WTC11 (cell line): ENCODE measurements at regions not wholly inside any gene's neighbourhood (a gene's known extent, or its start where the extent isn't known, plus 50 kb on each side); places are given as distances from the start of the nearest gene placed in this dataset.

Source experiments
- ATAC-seq: fragments of 200-7000 bp; cut with Tn5 transposase; 2 replicates; pipeline ENCODE4 v1.10.0; 2021; ENCODE audit warnings: mild to moderate bottlenecking, moderate library complexity
- CTCF ChIA-PET: fragments of 300-600 bp; sonication (Branson Sonifier 250); formaldehyde crosslinking; loops from one replicate; lab custom pipeline; 2021; ENCODE audit warnings: antibody characterized with exemption; lab: Charles Lee
- POLR2A ChIA-PET: fragments of 350-600 bp; sonication (Branson Sonifier 250); formaldehyde crosslinking; loops from one replicate; lab custom pipeline; 2021; ENCODE audit warnings: antibody characterized with exemption; lab: Charles Lee
- DNase-seq: peaks from one replicate; pipeline ENCODE4 v3.0.0; 2021; ENCODE audit warnings: low spot score
- H3K27ac Mint-ChIP-seq: 2 replicates; pipeline ENCODE4 v1.8.0; 2021; ENCODE audit warnings: mixed read lengths
- H3K27me3 Mint-ChIP-seq: 2 replicates; pipeline ENCODE4 v1.8.0; 2021; ENCODE audit warnings: low read depth, mild to moderate bottlenecking, moderate library complexity, mixed read lengths
- H3K36me3 Mint-ChIP-seq: 2 replicates; pipeline ENCODE4 v1.8.0; 2021; ENCODE audit warnings: mixed read lengths
- H3K4me1 Mint-ChIP-seq: 2 replicates; pipeline ENCODE4 v1.8.0; 2022; ENCODE audit warnings: mixed read lengths
- H3K4me3 Mint-ChIP-seq: 2 replicates; pipeline ENCODE4 v1.8.0; 2021; ENCODE audit warnings: mild to moderate bottlenecking, moderate library complexity, mixed read lengths
- H3K9me3 Mint-ChIP-seq: 2 replicates; pipeline ENCODE4 v1.8.0; 2021; ENCODE audit warnings: mixed read lengths
- CTCF ChIP-seq: fragments of 200-600 bp; IDR thresholded peaks from 2 replicates; pipeline ENCODE4 v1.8.0; 2022; ENCODE audit warnings: antibody characterized with exemption
- EMX1 ChIP-seq: fragments of 250-450 bp; sonication (Bioruptor Pico); IDR thresholded peaks from 2 replicates; pipeline ENCODE4 v1.8.0; 2021; ENCODE audit warnings: mild to moderate bottlenecking
- FOXP1 ChIP-seq: sonication (generic); formaldehyde crosslinking; IDR thresholded peaks from 2 replicates; pipeline ENCODE4 v1.8.0; 2022; ENCODE audit warnings: missing genetic modification reagents, mild to moderate bottlenecking, moderate library complexity, borderline replicate concordance
- GTF2I ChIP-seq: fragments of 250-450 bp; sonication (Bioruptor Pico); conservative IDR thresholded peaks from 2 replicates; pipeline ENCODE4 v1.4.0; 2021; ENCODE audit warnings: mild to moderate bottlenecking
- HMGXB4 ChIP-seq: sonication (generic); formaldehyde crosslinking; IDR thresholded peaks from 2 replicates; pipeline ENCODE4 v1.8.1; 2023; ENCODE audit warnings: mild to moderate bottlenecking, moderate library complexity, missing genetic modification reagents
- JAZF1 ChIP-seq: fragments of 250-450 bp; sonication (Bioruptor Pico); IDR thresholded peaks from 2 replicates; pipeline ENCODE4 v1.9.0; 2021; ENCODE audit warnings: moderate library complexity, mild to moderate bottlenecking, inconsistent platforms
- JUN ChIP-seq: sonication (generic); formaldehyde crosslinking; IDR thresholded peaks from 2 replicates; pipeline ENCODE4 v1.8.0; 2023; ENCODE audit warnings: mild to moderate bottlenecking, missing genetic modification reagents
- NR1H2 ChIP-seq: sonication (generic); formaldehyde crosslinking; IDR thresholded peaks from 2 replicates; pipeline ENCODE4 v1.9.0; 2021; ENCODE audit warnings: mild to moderate bottlenecking, moderate library complexity, missing genetic modification reagents
- PREB ChIP-seq: sonication (generic); formaldehyde crosslinking; IDR thresholded peaks from 2 replicates; pipeline ENCODE4 v1.8.1; 2022; ENCODE audit warnings: mild to moderate bottlenecking, missing genetic modification reagents, moderate library complexity, borderline replicate concordance
- SP1 ChIP-seq: sonication (generic); formaldehyde crosslinking; conservative IDR thresholded peaks from 2 replicates; pipeline ENCODE4 v1.8.1; 2022; ENCODE audit warnings: missing genetic modification reagents
- TCF7 ChIP-seq: sonication (generic); formaldehyde crosslinking; IDR thresholded peaks from 2 replicates; pipeline ENCODE4 v1.8.0; 2022; ENCODE audit warnings: mild to moderate bottlenecking, low read depth, missing genetic modification reagents, moderate library complexity
- ZBTB43 ChIP-seq: sonication (generic); formaldehyde crosslinking; IDR thresholded peaks from 2 replicates; pipeline ENCODE4 v1.8.1; 2023; ENCODE audit warnings: mild to moderate bottlenecking, missing genetic modification reagents
- ZNF219 ChIP-seq: sonication (generic); formaldehyde crosslinking; IDR thresholded peaks from 2 replicates; pipeline ENCODE4 v1.8.0; 2023; ENCODE audit warnings: missing genetic modification reagents, mild to moderate bottlenecking, borderline replicate concordance
- ZNF232 ChIP-seq: sonication (generic); formaldehyde crosslinking; IDR thresholded peaks from 2 replicates; pipeline ENCODE4 v1.8.0; 2022; ENCODE audit warnings: mild to moderate bottlenecking, missing genetic modification reagents
- ZNF263 ChIP-seq: sonication (generic); formaldehyde crosslinking; IDR thresholded peaks from 2 replicates; pipeline ENCODE4 v1.8.1; 2022; ENCODE audit warnings: low read depth, mild to moderate bottlenecking, moderate library complexity, missing genetic modification reagents
- TF ChIP-seq, protein P1 (sequence below): sonication (generic); formaldehyde crosslinking; IDR thresholded peaks from 2 replicates; pipeline ENCODE4 v1.8.0; 2022; ENCODE audit warnings: mild to moderate bottlenecking, missing genetic modification reagents
- TF ChIP-seq, protein P2 (sequence below): sonication (generic); formaldehyde crosslinking; IDR thresholded peaks from 2 replicates; pipeline ENCODE4 v1.8.1; 2022; ENCODE audit warnings: missing genetic modification reagents, borderline replicate concordance

DNA sequence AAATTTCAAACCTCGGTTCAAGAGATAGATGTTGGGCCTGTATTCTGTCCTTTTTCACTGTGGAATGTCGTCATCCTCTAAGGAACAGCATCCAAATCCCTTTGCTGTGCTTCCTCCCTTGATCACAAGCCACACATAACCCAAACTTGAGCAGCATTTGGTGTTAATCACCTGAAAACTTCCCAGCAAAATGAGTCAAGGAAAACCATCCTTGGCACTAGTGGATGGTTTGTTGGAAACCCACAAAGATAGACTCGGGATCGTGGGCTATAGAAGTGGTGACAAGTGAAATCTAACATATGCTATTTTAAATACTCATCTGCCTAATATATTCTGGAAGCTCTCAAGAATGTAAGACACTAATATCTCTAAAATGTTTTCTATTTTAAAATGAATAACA lies 459.1 kb downstream of the SETD4 start:
- Mint-ChIP-seq H3K4me3 (no peak overlapping the region), H3K36me3 (no peaks in the 10 kb centered on the region), H3K4me1 (peaks cover 34% of the 10 kb centered on the region), H3K9me3 (no peaks in the 10 kb centered on the region), H3K27ac (no peak overlapping the region), H3K27me3 (no peaks in the 10 kb centered on the region; the same call in none of the 2 replicates)
- no peak for DNase-seq
- ChIA-PET POLR2A (no interaction called here), CTCF (no interaction called here)
- TF ChIP-seq GTF2I (no peak), FOXP1 (no peak), NR1H2 (CRISPR knock-in tag) (no peak), JAZF1 (CRISPR knock-in tag) (no peak)
- no peak for ATAC-seq

DNA sequence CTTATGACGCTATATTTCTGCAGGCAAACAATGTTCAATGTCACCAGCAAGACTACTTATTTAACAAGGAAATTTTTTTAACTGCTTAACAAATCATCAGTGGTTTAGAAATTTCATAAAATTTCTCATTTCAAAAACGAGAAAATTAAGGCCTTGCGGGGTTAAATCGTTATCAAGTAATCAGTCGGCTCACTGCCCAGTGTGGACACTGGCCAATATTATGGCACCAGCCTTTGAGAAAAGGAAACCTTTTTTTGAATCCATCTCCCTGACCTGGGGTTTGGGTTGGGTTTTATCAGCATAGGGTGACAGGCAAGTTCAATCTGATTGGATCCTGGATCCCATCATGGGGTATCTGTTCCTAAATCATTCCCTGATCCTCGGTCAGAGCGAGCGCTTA lies 461.2 kb downstream of the SETD4 start:
- Mint-ChIP-seq H3K4me1 (peaks cover 31% of the 10 kb centered on the region), H3K36me3 (no peaks in the 10 kb centered on the region), H3K4me3 (no peak overlapping the region), H3K9me3 (peaks cover 3% of the 10 kb centered on the region; the same call in 1 of the 2 replicates), H3K27me3 (no peaks in the 10 kb centered on the region; the same call in 1 of the 2 replicates), H3K27ac (no peak overlapping the region)
- POLR2A ChIA-PET, result no interaction called here
- ATAC-seq (no peak), DNase-seq (no peak)
- TF ChIP-seq JUN (CRISPR knock-in tag) (no peak), ZNF219 (CRISPR knock-in tag) (no peak), HMGXB4 (no peak), SP1 (CRISPR knock-in tag) (no peak), TCF7 (CRISPR knock-in tag) (no peak), EMX1 (CRISPR knock-in tag) (no peak), ZNF232 (CRISPR knock-in tag) (no peak), ZBTB43 (CRISPR knock-in tag) (no peak), PREB (CRISPR knock-in tag) (no peak), CTCF (no peak), ZNF263 (CRISPR knock-in tag) (no peak)
- TF ChIP-seq, protein P1, sequence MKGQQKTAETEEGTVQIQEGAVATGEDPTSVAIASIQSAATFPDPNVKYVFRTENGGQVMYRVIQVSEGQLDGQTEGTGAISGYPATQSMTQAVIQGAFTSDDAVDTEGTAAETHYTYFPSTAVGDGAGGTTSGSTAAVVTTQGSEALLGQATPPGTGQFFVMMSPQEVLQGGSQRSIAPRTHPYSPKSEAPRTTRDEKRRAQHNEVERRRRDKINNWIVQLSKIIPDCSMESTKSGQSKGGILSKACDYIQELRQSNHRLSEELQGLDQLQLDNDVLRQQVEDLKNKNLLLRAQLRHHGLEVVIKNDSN (CRISPR knock-in tag), result no peak
- TF ChIP-seq, protein P2, sequence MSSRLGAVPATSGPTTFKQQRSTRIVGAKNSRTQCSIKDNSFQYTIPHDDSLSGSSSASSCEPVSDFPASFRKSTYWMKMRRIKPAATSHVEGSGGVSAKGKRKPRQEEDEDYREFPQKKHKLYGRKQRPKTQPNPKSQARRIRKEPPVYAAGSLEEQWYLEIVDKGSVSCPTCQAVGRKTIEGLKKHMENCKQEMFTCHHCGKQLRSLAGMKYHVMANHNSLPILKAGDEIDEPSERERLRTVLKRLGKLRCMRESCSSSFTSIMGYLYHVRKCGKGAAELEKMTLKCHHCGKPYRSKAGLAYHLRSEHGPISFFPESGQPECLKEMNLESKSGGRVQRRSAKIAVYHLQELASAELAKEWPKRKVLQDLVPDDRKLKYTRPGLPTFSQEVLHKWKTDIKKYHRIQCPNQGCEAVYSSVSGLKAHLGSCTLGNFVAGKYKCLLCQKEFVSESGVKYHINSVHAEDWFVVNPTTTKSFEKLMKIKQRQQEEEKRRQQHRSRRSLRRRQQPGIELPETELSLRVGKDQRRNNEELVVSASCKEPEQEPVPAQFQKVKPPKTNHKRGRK (CRISPR knock-in tag), result no peak
- CTCF ChIA-PET, result no interaction called here
